ENCODE measurements at regions not wholly inside any gene's neighbourhood (a gene's known extent, or its start where the extent isn't known, plus 50 kb on each side); places are given as distances from the start of the nearest gene placed in this dataset.

DNA sequence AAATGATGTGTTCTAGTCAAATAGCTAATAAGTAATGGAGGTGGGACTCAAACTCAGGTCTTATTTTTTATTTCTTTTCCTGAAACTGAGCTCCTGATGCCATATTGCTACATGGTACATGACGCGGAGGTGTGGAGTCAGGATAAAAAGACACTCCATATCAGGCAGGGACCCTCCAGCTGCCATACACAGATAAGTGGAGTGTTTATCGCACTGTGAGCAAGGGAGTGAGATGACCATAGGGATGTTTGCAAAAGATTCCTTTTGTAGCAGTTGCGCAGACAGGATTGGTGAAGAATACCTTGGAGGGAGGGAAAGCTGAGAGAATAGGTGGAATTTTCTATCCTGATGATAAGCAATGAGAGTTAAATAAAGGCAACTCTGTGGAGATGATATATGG, 657.2 kb downstream of the RNF144A start:
- intact Hi-C loops (cut with micrococcal nuclease) = no loop called here
- POLR2A ChIA-PET = no interaction called here
- H3K27ac ChIP-seq (ENCODE audit: low read depth, low read length) = no peak overlapping the region
- H3K9ac ChIP-seq (ENCODE audit: low read length) = no peak overlapping the region
- H3K9me3 ChIP-seq (ENCODE audit: control insufficient read depth in 1 of 2, insufficient read depth in 1 of 2, low read depth in 1 of 2, low read length in 2 of 2) = no peaks in the 10 kb centered on the region
- H3K79me2 ChIP-seq (ENCODE audit: insufficient read depth, low read length) = no peaks in the 10 kb centered on the region
- RAD21 ChIA-PET (ENCODE audit: low non-redundant PET in 1 of 2, low total read pairs in 2 of 2, uncharacterized antibody in 2 of 2, unreplicated experiment in 2 of 2) = no interaction called here
- no peaks in the 10 kb centered on the region for H3K9me2 ChIP-seq (ENCODE audit: insufficient read depth)
- BruUV-seq (replicated peaks) = no TSS peak
- H3K27me3 ChIP-seq (ENCODE audit: insufficient read depth, low read length) = peaks cover 24% of the 10 kb centered on the region; the same call in 1 of the 2 replicates
- H4K20me1 ChIP-seq (ENCODE audit: insufficient read depth) = no peaks in the 10 kb centered on the region
- TF ChIP-seq SRF (IDR thresholded peaks at IDR 0.05; ENCODE audit: low read depth) = no peak
- TF ChIP-seq, protein P1, sequence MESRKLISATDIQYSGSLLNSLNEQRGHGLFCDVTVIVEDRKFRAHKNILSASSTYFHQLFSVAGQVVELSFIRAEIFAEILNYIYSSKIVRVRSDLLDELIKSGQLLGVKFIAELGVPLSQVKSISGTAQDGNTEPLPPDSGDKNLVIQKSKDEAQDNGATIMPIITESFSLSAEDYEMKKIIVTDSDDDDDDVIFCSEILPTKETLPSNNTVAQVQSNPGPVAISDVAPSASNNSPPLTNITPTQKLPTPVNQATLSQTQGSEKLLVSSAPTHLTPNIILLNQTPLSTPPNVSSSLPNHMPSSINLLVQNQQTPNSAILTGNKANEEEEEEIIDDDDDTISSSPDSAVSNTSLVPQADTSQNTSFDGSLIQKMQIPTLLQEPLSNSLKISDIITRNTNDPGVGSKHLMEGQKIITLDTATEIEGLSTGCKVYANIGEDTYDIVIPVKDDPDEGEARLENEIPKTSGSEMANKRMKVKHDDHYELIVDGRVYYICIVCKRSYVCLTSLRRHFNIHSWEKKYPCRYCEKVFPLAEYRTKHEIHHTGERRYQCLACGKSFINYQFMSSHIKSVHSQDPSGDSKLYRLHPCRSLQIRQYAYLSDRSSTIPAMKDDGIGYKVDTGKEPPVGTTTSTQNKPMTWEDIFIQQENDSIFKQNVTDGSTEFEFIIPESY (IDR thresholded peaks at IDR 0.05; ENCODE audit: extremely low read depth, insufficient replicate concordance, low read length) = no peak
- no peak for TF ChIP-seq SP1 (IDR thresholded peaks at IDR 0.05; ENCODE audit: low read depth)
- no peak for TF ChIP-seq POLR2AphosphoS5 (IDR thresholded peaks at IDR 0.05; ENCODE audit: low read depth, low read length)
- TF ChIP-seq MAX (IDR thresholded peaks at IDR 0.05) = no peak
- TF ChIP-seq EZH2 (IDR thresholded peaks at IDR 0.05) = no peak
- TF ChIP-seq SIN3A (IDR thresholded peaks at IDR 0.05; ENCODE audit: low read depth) = no peak
- TF ChIP-seq RAD21 (IDR thresholded peaks at IDR 0.05; ENCODE audit: low read depth) = no peak
- no peak overlapping the region for H3K4me2 ChIP-seq (ENCODE audit: low read length)
- no peaks in the 10 kb centered on the region for H3K4me1 ChIP-seq (ENCODE audit: control insufficient read depth in 1 of 2, insufficient read depth in 2 of 2, low read length in 2 of 2)
- DNase-seq (ENCODE audit: low read depth, low spot score) = no peak
- CTCF ChIA-PET = no interaction called here
- H3K36me3 ChIP-seq (ENCODE audit: control insufficient read depth in 1 of 2, insufficient read depth in 2 of 2, low read length in 2 of 2) = no peaks in the 10 kb centered on the region
- ATAC-seq = no peak
- no peak overlapping the region for H3K4me3 ChIP-seq (replicated peaks in 1 of 2; ENCODE audit: low read depth in 1 of 2, low read length in 2 of 2)
- no peak overlapping the region for H2AFZ ChIP-seq (ENCODE audit: low read depth, low read length, poor library complexity, severe bottlenecking)

- TF ChIP-seq SP1 (IDR thresholded peaks at IDR 0.05; ENCODE audit: low read depth) (no peak), YY1 (IDR thresholded peaks at IDR 0.05; ENCODE audit: extremely low read depth, insufficient replicate concordance, low read depth, low read length) (no peak), TCF7L2 (IDR thresholded peaks at IDR 0.05; ENCODE audit: borderline replicate concordance, extremely low read depth, insufficient read depth, insufficient read length) (no peak), SIN3A (IDR thresholded peaks at IDR 0.05; ENCODE audit: low read depth) (no peak), REST (IDR thresholded peaks at IDR 0.05; ENCODE audit: low read depth) (no peak), POLR2AphosphoS5 (IDR thresholded peaks at IDR 0.05; ENCODE audit: low read depth, low read length) (no peak), FOSL1 (IDR thresholded peaks at IDR 0.05; ENCODE audit: low read depth) (no peak), CEBPB (IDR thresholded peaks at IDR 0.05; ENCODE audit: low read depth) (no peak), CBX3 (IDR thresholded peaks at IDR 0.05; ENCODE audit: low read depth) (no peak), EGR1 (IDR thresholded peaks at IDR 0.05; ENCODE audit: low read depth) (no peak)
- H3K4me3 ChIP-seq (replicated peaks in 1 of 2; ENCODE audit: low read depth in 1 of 2, low read length in 2 of 2) = no peak overlapping the region
- no peaks in the 10 kb centered on the region for H3K36me3 ChIP-seq (ENCODE audit: control insufficient read depth in 1 of 2, insufficient read depth in 2 of 2, low read length in 2 of 2)
- H3K9me2 ChIP-seq (ENCODE audit: insufficient read depth) = no peaks in the 10 kb centered on the region
- no TSS peak for BruUV-seq (replicated peaks)
- no peak for ATAC-seq
- RAD21 ChIA-PET (ENCODE audit: low non-redundant PET in 1 of 2, low total read pairs in 2 of 2, uncharacterized antibody in 2 of 2, unreplicated experiment in 2 of 2) = no interaction called here
- no peaks in the 10 kb centered on the region for H3K9me3 ChIP-seq (ENCODE audit: control insufficient read depth in 1 of 2, insufficient read depth in 1 of 2, low read depth in 1 of 2, low read length in 2 of 2)
- CTCF ChIA-PET = no interaction called here
- H2AFZ ChIP-seq (ENCODE audit: low read depth, low read length, poor library complexity, severe bottlenecking) = no peak overlapping the region
- H3K4me1 ChIP-seq (ENCODE audit: control insufficient read depth in 1 of 2, insufficient read depth in 2 of 2, low read length in 2 of 2) = no peaks in the 10 kb centered on the region
- H3K79me2 ChIP-seq (ENCODE audit: insufficient read depth, low read length) = no peaks in the 10 kb centered on the region
- H3K4me2 ChIP-seq (ENCODE audit: low read length) = no peak overlapping the region
- H3K27me3 ChIP-seq (ENCODE audit: insufficient read depth, low read length) = peaks cover 14% of the 10 kb centered on the region; the same call in 1 of the 2 replicates
- DNase-seq (ENCODE audit: low read depth, low spot score) = no peak
- intact Hi-C loops (cut with micrococcal nuclease) = no loop called here
- no peaks in the 10 kb centered on the region for H4K20me1 ChIP-seq (ENCODE audit: insufficient read depth)
- H3K9ac ChIP-seq (ENCODE audit: low read length) = no peak overlapping the region
- POLR2A ChIA-PET = no interaction called here
- no peak overlapping the region for H3K27ac ChIP-seq (ENCODE audit: low read depth, low read length)
These were observed 660.6 kb downstream of the RNF144A start for GRCh38 chr2:7577769-7578168.
